Smooth muscle cell of the brain vasculature (primary cell): ENCODE measurements at regions not wholly inside any gene's neighbourhood (a gene's known extent, or its start where the extent isn't known, plus 50 kb on each side); places are given as distances from the start of the nearest gene placed in this dataset.

Source experiments
- DNase-seq: peaks from one replicate; pipeline ENCODE4 v3.0.0-alpha.2; 2012; ENCODE audit warnings: low read depth, low spot score

- DNase-seq = no peak
These were observed 301.3 kb upstream of the DACH1 start for GRCh38 chr13:72168126-72168855.

- no peak for DNase-seq
These were observed 299.2 kb upstream of the DACH1 start for GRCh38 chr13:72166102-72166650.

GRCh38 chr13:72165276-72165675, 298.3 kb upstream of the DACH1 start:
- no peak for DNase-seq

GRCh38 chr13:72164811-72165210, 297.8 kb upstream of the DACH1 start:
- DNase-seq = no peak

GRCh38 chr13:72163678-72164077, 296.7 kb upstream of the DACH1 start:
- DNase-seq = no peak

GRCh38 chr13:72160977-72161376, 294.0 kb upstream of the DACH1 start:
- no peak for DNase-seq

GRCh38 chr13:72156760-72157159, 289.8 kb upstream of the DACH1 start:
- no peak for DNase-seq

- DNase-seq = no peak
These were observed 286.3 kb upstream of the DACH1 start for GRCh38 chr13:72153272-72153671.

GRCh38 chr13:72151241-72151640, 284.2 kb upstream of the DACH1 start:
- DNase-seq = no peak

- no peak for DNase-seq
These were observed 283.5 kb upstream of the DACH1 start for GRCh38 chr13:72150502-72150901.

GRCh38 chr13:72149701-72150100, 282.7 kb upstream of the DACH1 start:
- DNase-seq = no peak

GRCh38 chr13:72146816-72147215, 279.8 kb upstream of the DACH1 start:
- no peak for DNase-seq

- no peak for DNase-seq
These were observed 278.4 kb upstream of the DACH1 start for GRCh38 chr13:72145383-72145782.

- DNase-seq = no peak
These were observed 277.6 kb upstream of the DACH1 start for GRCh38 chr13:72144636-72145035.

GRCh38 chr13:72141855-72142519, 275.0 kb upstream of the DACH1 start:
- peak; percentile 17 for DNase-seq

- DNase-seq = no peak
These were observed 272.2 kb upstream of the DACH1 start for GRCh38 chr13:72139192-72139591.

- DNase-seq = no peak
These were observed 265.1 kb upstream of the DACH1 start for GRCh38 chr13:72132075-72132474.

- DNase-seq = no peak
These were observed 262.1 kb upstream of the DACH1 start for GRCh38 chr13:72129117-72129516.

GRCh38 chr13:72127031-72127430, 260.0 kb upstream of the DACH1 start:
- no peak for DNase-seq

- no peak for DNase-seq
These were observed 259.4 kb upstream of the DACH1 start for GRCh38 chr13:72126424-72126823.

- DNase-seq = no peak
These were observed 258.6 kb upstream of the DACH1 start for GRCh38 chr13:72125561-72125960.

GRCh38 chr13:72122661-72123255, 255.8 kb upstream of the DACH1 start:
- no peak for DNase-seq

GRCh38 chr13:72121466-72121865, 254.5 kb upstream of the DACH1 start:
- DNase-seq = no peak
